B cell (primary cell): ENCODE measurements at regions not wholly inside any gene's neighbourhood (a gene's known extent, or its start where the extent isn't known, plus 50 kb on each side); places are given as distances from the start of the nearest gene placed in this dataset.

ENCODE experiments used
- CTCF ChIP-seq: fragments of 200-600 bp; IDR thresholded peaks from one replicate; pipeline ENCODE4 v1.8.0; 2022; ENCODE audit warnings: antibody characterized with exemption, mild to moderate bottlenecking
- EZH2 ChIP-seq: IDR thresholded peaks from 2 replicates; pipeline ENCODE4 v1.6.1; 2012; ENCODE audit warnings: borderline replicate concordance, low read depth, mild to moderate bottlenecking, moderate library complexity, low read length; ENCODE audit not compliant: insufficient read depth, poor library complexity, severe bottlenecking

- TF ChIP-seq CTCF (no peak), EZH2 (no peak)
Measured at GRCh38 chr16:77611386-77611785, 110.9 kb upstream of the NUDT7 start.
